ENCODE measurements at regions not wholly inside any gene's neighbourhood (a gene's known extent, or its start where the extent isn't known, plus 50 kb on each side); places are given as distances from the start of the nearest gene placed in this dataset.

- TF ChIP-seq SIN3A (IDR thresholded peaks at IDR 0.05; ENCODE audit: low read depth) (no peak), JUND (IDR thresholded peaks at IDR 0.05) (no peak), RAD21 (IDR thresholded peaks at IDR 0.05; ENCODE audit: low read depth) (no peak), POLR2A (IDR thresholded peaks at IDR 0.05; ENCODE audit: borderline replicate concordance, extremely low read depth, insufficient read depth, insufficient read length) (no peak), CTCF (IDR thresholded peaks at IDR 0.05 in 2 of 3, conservative IDR thresholded peaks at IDR 0.05 in 1 of 3; ENCODE audit: borderline replicate concordance in 1 of 3, insufficient read depth in 1 of 3, low read depth in 2 of 3, low read length in 2 of 3) (no peak), ZFX (IDR thresholded peaks at IDR 0.05) (no peak), SP1 (IDR thresholded peaks at IDR 0.05; ENCODE audit: low read depth) (no peak), EGR1 (IDR thresholded peaks at IDR 0.05; ENCODE audit: low read depth) (no peak), ZNF274 (IDR thresholded peaks at IDR 0.05; ENCODE audit: low read depth, low read length) (no peak), EZH2phosphoT487 (IDR thresholded peaks at IDR 0.05; ENCODE audit: borderline replicate concordance) (no peak), TCF7L2 (IDR thresholded peaks at IDR 0.05; ENCODE audit: borderline replicate concordance, extremely low read depth, insufficient read depth, insufficient read length) (no peak), REST (IDR thresholded peaks at IDR 0.05; ENCODE audit: low read depth) (no peak), ELF1 (IDR thresholded peaks at IDR 0.05; ENCODE audit: borderline replicate concordance, low read depth) (no peak), ATF3 (IDR thresholded peaks at IDR 0.05) (no peak)
- Histone ChIP-seq H3K4me1 (ENCODE audit: control insufficient read depth in 1 of 2, insufficient read depth in 2 of 2, low read length in 2 of 2) (no peaks in the 10 kb centered on the region), H3K27ac (ENCODE audit: low read depth, low read length) (no peak overlapping the region), H3K9me2 (ENCODE audit: insufficient read depth) (no peaks in the 10 kb centered on the region), H3K27me3 (ENCODE audit: insufficient read depth, low read length) (peaks cover 66% of the 10 kb centered on the region), H3K9me3 (ENCODE audit: control insufficient read depth in 1 of 2, insufficient read depth in 1 of 2, low read depth in 1 of 2, low read length in 2 of 2) (no peaks in the 10 kb centered on the region), H3K36me3 (ENCODE audit: control insufficient read depth in 1 of 2, insufficient read depth in 2 of 2, low read length in 2 of 2) (no peaks in the 10 kb centered on the region), H2AFZ (ENCODE audit: low read depth, low read length, poor library complexity, severe bottlenecking) (no peak overlapping the region), H3K4me3 (replicated peaks in 1 of 2; ENCODE audit: low read depth in 1 of 2, low read length in 2 of 2) (no peak overlapping the region), H4K20me1 (ENCODE audit: insufficient read depth) (no peaks in the 10 kb centered on the region; the same call in 1 of the 2 replicates), H3K79me2 (ENCODE audit: insufficient read depth, low read length) (no peaks in the 10 kb centered on the region), H3K9ac (ENCODE audit: low read length) (no peak overlapping the region), H3K4me2 (ENCODE audit: low read length) (no peak overlapping the region)
- CTCF ChIA-PET = no interaction called here
- intact Hi-C loops (cut with micrococcal nuclease) = no loop called here
- POLR2A ChIA-PET = no interaction called here
- no peak for ATAC-seq
- DNase-seq (ENCODE audit: low read depth, low spot score) = no peak
- RAD21 ChIA-PET (ENCODE audit: low non-redundant PET in 1 of 2, low total read pairs in 2 of 2, uncharacterized antibody in 2 of 2, unreplicated experiment in 2 of 2) = no interaction called here
- no TSS peak for BruUV-seq (replicated peaks)
These were observed 472.3 kb downstream of the BRD1 start for GRCh38 chr22:49355211-49355920.
